ENCODE measurements at regions not wholly inside any gene's neighbourhood (a gene's known extent, or its start where the extent isn't known, plus 50 kb on each side); places are given as distances from the start of the nearest gene placed in this dataset.

GRCh38 chr2:66212749-66213148 lies 222.2 kb upstream of the MEIS1 start:
- 92% methylated on average over 3 of the region's 3 CpGs; no CpG with 5 or more reads in 1 of the 2 experiments for WGBS, 2 experiments (ENCODE audit: extremely low coverage in 1 of 2, insufficient coverage in 1 of 2, insufficient read length in 1 of 2, insufficient replicate concordance in 2 of 2, low coverage in 1 of 2, low lambda C conversion rate in 2 of 2, missing lambda C conversion rate in 1 of 2)
- Histone ChIP-seq H2BK15ac (ENCODE audit: low read length) (no peak overlapping the region), H2BK12ac (ENCODE audit: low read depth, low read length) (no peak overlapping the region), H2AK5ac (ENCODE audit: low read depth, low read length) (no peak overlapping the region), H3K9ac (replicated peaks in 1 of 4; ENCODE audit: extremely low read depth in 1 of 4, low read depth in 3 of 4, low read length in 3 of 4) (no peak overlapping the region), H3K4ac (replicated peaks; ENCODE audit: insufficient read length, low read depth, low read length) (no peak overlapping the region), H2AFZ (ENCODE audit: low read length) (no peak overlapping the region), H4K5ac (ENCODE audit: insufficient read length, low read depth, low read length) (no peak overlapping the region), H3K18ac (ENCODE audit: extremely low read depth, low read length) (no peak overlapping the region), H2BK120ac (replicated peaks; ENCODE audit: low read depth, low read length) (no peak overlapping the region), H3K23ac (ENCODE audit: insufficient read length) (no peak overlapping the region), H3K36me3 (ENCODE audit: control insufficient read depth in 2 of 4, insufficient read depth in 4 of 4, low read length in 3 of 4) (no peaks in the 10 kb centered on the region), H3K4me2 (ENCODE audit: insufficient read depth in 1 of 2, low read depth in 2 of 2, low read length in 2 of 2) (no peak overlapping the region), H3K79me2 (ENCODE audit: control insufficient read depth in 1 of 2, insufficient read depth in 2 of 2, low read length in 2 of 2) (no peaks in the 10 kb centered on the region), H3K79me1 (ENCODE audit: low read depth, low read length) (no peaks in the 10 kb centered on the region), H3K27ac (ENCODE audit: low read depth, low read length) (no peak overlapping the region), H2BK20ac (ENCODE audit: low read length) (no peak overlapping the region), H4K20me1 (replicated peaks in 1 of 2; ENCODE audit: control insufficient read depth in 1 of 2, insufficient read depth in 2 of 2, low read length in 2 of 2) (no peaks in the 10 kb centered on the region), H3K4me1 (replicated peaks in 1 of 4; ENCODE audit: control insufficient read depth in 3 of 4, insufficient read depth in 4 of 4, low read length in 3 of 4) (no peaks in the 10 kb centered on the region), H4K8ac (ENCODE audit: extremely low read depth, insufficient read depth, low read length) (no peak overlapping the region), H3K56ac (replicated peaks; ENCODE audit: insufficient read length, low read depth, low read length) (no peak overlapping the region), H3K9me3 (ENCODE audit: insufficient read depth in 2 of 2, low read depth in 1 of 2, low read length in 1 of 2) (no peaks in the 10 kb centered on the region), H3K4me3 (ENCODE audit: extremely low read depth in 1 of 4, insufficient read depth in 2 of 4, low read depth in 3 of 4, low read length in 4 of 4) (no peak overlapping the region), H3K23me2 (ENCODE audit: low read depth, low read length) (peaks cover 2% of the 10 kb centered on the region; the same call in 1 of the 2 replicates), H3K14ac (ENCODE audit: insufficient read length) (no peak overlapping the region), H2BK5ac (ENCODE audit: low read depth, low read length) (no peak overlapping the region), H4K91ac (replicated peaks; ENCODE audit: insufficient read length, low read length) (no peak overlapping the region), H3K27me3 (replicated peaks in 1 of 4; ENCODE audit: control insufficient read depth in 3 of 4, extremely low read depth in 1 of 4, insufficient read depth in 3 of 4, low read length in 3 of 4) (no peaks in the 10 kb centered on the region)
- TF ChIP-seq TBP (IDR thresholded peaks at IDR 0.05; ENCODE audit: low read depth, low read length) (no peak), MAFK (IDR thresholded peaks at IDR 0.05; ENCODE audit: low read depth, low read length) (no peak), SIRT6 (IDR thresholded peaks at IDR 0.05; ENCODE audit: low read length) (no peak), KDM5A (IDR thresholded peaks at IDR 0.05; ENCODE audit: low read length) (no peak), CREB1 (IDR thresholded peaks at IDR 0.05) (no peak)
- ChIA-PET CTCF (ENCODE audit: partially characterized antibody) (interaction anchor here (1.0 kb wide), 1 partner anchor 363 kb away, joined by 3 read pairs; no protein-coding TSS in a partner anchor), POLR2A (ENCODE audit: partially characterized antibody) (no interaction called here)
- no peak for DNase-seq (ENCODE audit: low read depth in 1 of 2, low spot score in 2 of 2)
- no peak for FAIRE-seq
